Lower leg skin (tissue), 4 donors: ENCODE measurements at regions not wholly inside any gene's neighbourhood (a gene's known extent, or its start where the extent isn't known, plus 50 kb on each side); places are given as distances from the start of the nearest gene placed in this dataset.

Source experiments
- DNase-seq, 2 donors: peaks; one replicate each; pipeline ENCODE4 v3.0.0-alpha.2; 2019; ENCODE audit warnings: low spot score in 2 of 2
- H3K4me3 ChIP-seq: fragments of 200-600 bp; sonication (generic); 2 replicates; pipeline ENCODE4 v1.5.1; 2017; ENCODE audit warnings: mild to moderate bottlenecking, low read depth; ENCODE audit not compliant: poor library complexity, severe bottlenecking
- CTCF ChIP-seq, 3 donors: fragments of 450-650 bp; IDR thresholded peaks; one replicate each; pipeline ENCODE4 v1.5.1; 2016; ENCODE audit warnings: antibody characterized with exemption in 3 of 3, mild to moderate bottlenecking in 3 of 3, moderate library complexity in 2 of 3
- POLR2A ChIP-seq, 2 donors: fragments of 450-650 bp; IDR thresholded peaks; one replicate each; pipeline ENCODE4 v1.6.1; 2016 to 2017; ENCODE audit warnings: antibody characterized with exemption in 2 of 2, mild to moderate bottlenecking in 1 of 2, moderate library complexity in 1 of 2
- WGBS, 2 donors: methylation state at CpG; one replicate each; pipeline ENCODE4 v1.1.5; 2018; 5-methylcytosine and 5-hydroxymethylcytosine counted together
- intact Hi-C: fragments of 100-400 bp; cut with DNase I; formaldehyde crosslinking; loops from one replicate; pipeline ENCODE4 v1.15.0; 2023; ENCODE audit warnings: low total_unique reads

GRCh38 chr6:97687916-97688315, 404.9 kb upstream of the MMS22L start:
- 80 to 89% methylated on average over 2 of the region's 2 CpGs for WGBS, 2 donors
- no peak overlapping the region for H3K4me3 ChIP-seq
- TF ChIP-seq CTCF (IDR thresholded peaks at IDR 0.05) (no peak), POLR2A (IDR thresholded peaks at IDR 0.05) (no peak)
- intact Hi-C loops: no loop called here
- DNase-seq: no peak

GRCh38 chr6:97689078-97689754, 406.2 kb upstream of the MMS22L start:
- TF ChIP-seq CTCF (IDR thresholded peaks at IDR 0.05) (no peak), POLR2A (IDR thresholded peaks at IDR 0.05) (no peak)
- WGBS, 2 donors: 70 to 85% methylated on average over 5 of the region's 5 CpGs

GRCh38 chr6:97697456-97697855, 414.4 kb upstream of the MMS22L start:
- intact Hi-C loops: no loop called here
- TF ChIP-seq POLR2A (IDR thresholded peaks at IDR 0.05) (no peak), CTCF (IDR thresholded peaks at IDR 0.05) (no peak)
- DNase-seq: no peak
- H3K4me3 ChIP-seq: no peak overlapping the region

More at GRCh38 chr6:97689078-97689754, 406.2 kb upstream of the MMS22L start:
- no peak for DNase-seq
- intact Hi-C loops: no loop called here
- no peak overlapping the region for H3K4me3 ChIP-seq

- intact Hi-C loops: no loop called here
- TF ChIP-seq CTCF (IDR thresholded peaks at IDR 0.05): no peak
- no peak for TF ChIP-seq POLR2A (IDR thresholded peaks at IDR 0.05)
- 77 to 89% methylated on average over 2 of the region's 2 CpGs for WGBS, 2 donors
- no peak for DNase-seq
- H3K4me3 ChIP-seq: no peak overlapping the region
These were observed 418.8 kb upstream of the MMS22L start for GRCh38 chr6:97701801-97702200.

GRCh38 chr6:97702248-97702647, 419.2 kb upstream of the MMS22L start:
- no peak for DNase-seq
- intact Hi-C loops: no loop called here
- TF ChIP-seq POLR2A (IDR thresholded peaks at IDR 0.05) (no peak), CTCF (IDR thresholded peaks at IDR 0.05) (no peak)
- H3K4me3 ChIP-seq: no peak overlapping the region

GRCh38 chr6:97703661-97704060, 420.6 kb upstream of the MMS22L start:
- 35 to 38% methylated on average over 2 of the region's 2 CpGs for WGBS, 2 donors
- H3K4me3 ChIP-seq: no peak overlapping the region
- TF ChIP-seq CTCF (IDR thresholded peaks at IDR 0.05): no peak
- TF ChIP-seq POLR2A (IDR thresholded peaks at IDR 0.05): no peak
- no peak for DNase-seq
- intact Hi-C loops: no loop called here
